Hepatocyte (in vitro differentiated cells): ENCODE measurements at regions not wholly inside any gene's neighbourhood (a gene's known extent, or its start where the extent isn't known, plus 50 kb on each side); places are given as distances from the start of the nearest gene placed in this dataset.

Source experiments
- CTCF ChIP-seq: fragments of 200-600 bp; sonication (generic); IDR thresholded peaks from 2 replicates; pipeline ENCODE4 v1.5.1; 2016; ENCODE audit warnings: antibody characterized with exemption, mild to moderate bottlenecking; ENCODE audit not compliant: poor library complexity
- EZH2 ChIP-seq: fragments of 200-600 bp; sonication (generic); IDR thresholded peaks from 2 replicates; pipeline ENCODE4 v1.6.1; 2016; ENCODE audit warnings: antibody characterized with exemption, mild to moderate bottlenecking, borderline replicate concordance

GRCh38 chr6:170464524-170464979 lies 88.6 kb downstream of the PSMB1 start:
- TF ChIP-seq CTCF (no peak), EZH2 (no peak)
